Activated CD8-positive, alpha-beta memory T cell treated with anti-CD3 and anti-CD28 coated beads for 36 hours (primary cell): ENCODE measurements at regions not wholly inside any gene's neighbourhood (a gene's known extent, or its start where the extent isn't known, plus 50 kb on each side); places are given as distances from the start of the nearest gene placed in this dataset.
"Not testable (repeated sequence)": the region's sequence is repeated elsewhere in the genome, so short reads cannot be mapped to it uniquely, and the experiment has no call there.

Experiments used
- CTCF ChIA-PET: fragments of 350-600 bp; sonication (Branson Sonifier 250); formaldehyde crosslinking; loops from one replicate; lab custom pipeline; 2021; ENCODE audit warnings: antibody characterized with exemption; lab: Charles Lee
- POLR2A ChIA-PET: fragments of 350-600 bp; sonication (Branson Sonifier 250); formaldehyde crosslinking; loops from one replicate; lab custom pipeline; 2021; ENCODE audit warnings: antibody characterized with exemption; lab: Charles Lee

GRCh38 chr6:27736686-27737085 lies 175.5 kb downstream of the OR2B2 start:
- ChIA-PET POLR2A (no interaction called here), CTCF (no interaction called here)

GRCh38 chr6:27728442-27728841 lies 183.8 kb downstream of the OR2B2 start:
- CTCF ChIA-PET, result no interaction called here
- POLR2A ChIA-PET, result no interaction called here

GRCh38 chr6:27726619-27727023 lies 185.6 kb downstream of the OR2B2 start:
- ChIA-PET CTCF (interaction anchor here (0.6 kb wide), 1 partner anchor 223 kb away, joined by 3 read pairs; no protein-coding TSS in a partner anchor), POLR2A (no interaction called here)

- POLR2A ChIA-PET, result no interaction called here
- CTCF ChIA-PET, result no interaction called here
These were observed 191.3 kb downstream of the OR2B2 start for GRCh38 chr6:27720607-27721580.

- POLR2A ChIA-PET, CTCF ChIA-PET: not testable (repeated sequence)
These were observed 193.2 kb downstream of the OR2B2 start for GRCh38 chr6:27719039-27719438.

- ChIA-PET POLR2A (no interaction called here), CTCF (no interaction called here)
These were observed 205.8 kb downstream of the OR2B2 start for GRCh38 chr6:27706431-27706830.

- ChIA-PET CTCF (no interaction called here), POLR2A (no interaction called here)
These were observed 211.9 kb downstream of the OR2B2 start for GRCh38 chr6:27700337-27700736.

- ChIA-PET CTCF (no interaction called here), POLR2A (no interaction called here)
These were observed 217.7 kb downstream of the OR2B2 start for GRCh38 chr6:27694547-27694874.

GRCh38 chr6:27693766-27694546 lies 218.2 kb downstream of the OR2B2 start:
- CTCF ChIA-PET, result no interaction called here
- POLR2A ChIA-PET, result interaction anchor here (0.7 kb wide), 1 partner anchor 306 kb away, joined by 6 read pairs; no protein-coding TSS in a partner anchor

GRCh38 chr6:27692133-27692532 lies 219.2 kb upstream of the ZNF184 start:
- POLR2A ChIA-PET, CTCF ChIA-PET: not testable (repeated sequence)

GRCh38 chr6:27688014-27688586 lies 215.2 kb upstream of the ZNF184 start:
- CTCF ChIA-PET, result interaction anchor here (0.8 to 1.2 kb wide), 5 partner anchors 9 to 511 kb away, joined by 3 to 4 read pairs (median 3); no protein-coding TSS in a partner anchor
- POLR2A ChIA-PET, result interaction anchor here (0.7 to 1.0 kb wide), 3 partner anchors 64 to 1633 kb away, joined by 3 read pairs; no protein-coding TSS in a partner anchor

GRCh38 chr6:27687154-27688013 lies 214.5 kb upstream of the ZNF184 start:
- ChIA-PET CTCF (interaction anchor here (0.6 to 1.2 kb wide), 7 partner anchors 9 to 919 kb away, joined by 3 to 5 read pairs (median 4); no protein-coding TSS in a partner anchor), POLR2A (interaction anchor here (0.6 to 1.0 kb wide), 5 partner anchors 65 to 1632 kb away, joined by 3 to 6 read pairs (median 3); no protein-coding TSS in a partner anchor)

- CTCF ChIA-PET, result no interaction called here
- POLR2A ChIA-PET, result no interaction called here
These were observed 212.4 kb upstream of the ZNF184 start for GRCh38 chr6:27685279-27685678.

- ChIA-PET POLR2A (no interaction called here), CTCF (interaction anchor here (0.8 kb wide), 1 partner anchor 90 kb away, joined by 3 read pairs; no protein-coding TSS in a partner anchor)
These were observed 211.6 kb upstream of the ZNF184 start for GRCh38 chr6:27684264-27685211.

GRCh38 chr6:27679964-27680694 lies 207.2 kb upstream of the ZNF184 start:
- ChIA-PET CTCF (no interaction called here), POLR2A (no interaction called here)

- ChIA-PET CTCF (interaction anchor here (1.4 kb wide), 1 partner anchor 8 kb away, joined by 3 read pairs; no protein-coding TSS in a partner anchor), POLR2A (no interaction called here)
These were observed 206.5 kb upstream of the ZNF184 start for GRCh38 chr6:27679308-27679963.
